GM12878 (cell line): ENCODE measurements at regions not wholly inside any gene's neighbourhood (a gene's known extent, or its start where the extent isn't known, plus 50 kb on each side); places are given as distances from the start of the nearest gene placed in this dataset.

Source experiments
- ATAC-seq: fragments of 200-7000 bp; cut with Tn5 transposase; 3 replicates; pipeline ENCODE4 v1.9.1; 2020; ENCODE audit warnings: mild to moderate bottlenecking, moderate library complexity
- BruUV-seq: library from RNA; stranded (reverse); fragments of 400-500 nt; replicated peaks from 2 replicates; lab custom pipeline; 2021; lab: Mats Ljungman, UMichigan
- CTCF ChIA-PET: fragments of 300-600 bp; sonication (Branson Sonifier 250); formaldehyde crosslinking; extraction: SDS; loops from one replicate; lab custom pipeline; 2021; ENCODE audit warnings: inconsistent platforms; lab: Yijun Ruan, JAX
- POLR2A ChIA-PET: fragments of 350-600 bp; formaldehyde crosslinking; extraction: SDS; loops from one replicate; lab custom pipeline; 2021; ENCODE audit warnings: inconsistent platforms; lab: Charles Lee
- RAD21 ChIA-PET: fragments of 300-600 bp; sonication (Branson Sonifier 250); formaldehyde crosslinking; loops from one replicate; lab custom pipeline; 2023; ENCODE audit warnings: antibody characterized with exemption; ENCODE audit not compliant: unreplicated experiment; lab: Charles Lee
- SMC1A ChIA-PET: fragments of 300-600 bp; sonication (Branson Sonifier 250); formaldehyde crosslinking; loops from one replicate; lab custom pipeline; 2023; ENCODE audit not compliant: unreplicated experiment, uncharacterized antibody; lab: Charles Lee
- DNase-seq: peaks from one replicate; pipeline ENCODE4 v3.0.0-alpha.2; 2011; ENCODE audit warnings: low read depth, low spot score
- FAIRE-seq: peaks from 3 replicates; lab custom pipeline; 2011; peaks lifted over from hg19 to GRCh38; lab: Jason Lieb, UNC
- H2AFZ ChIP-seq: 2 replicates; pipeline ENCODE4 v1.6.0; 2011; ENCODE audit warnings: low read depth, low read length, control low read depth; ENCODE audit not compliant: control insufficient read depth
- H3K27ac ChIP-seq: 2 replicates; pipeline ENCODE4 v1.5.1; 2011; ENCODE audit warnings: control low read depth; ENCODE audit not compliant: control insufficient read depth, insufficient read depth
- H3K27me3 ChIP-seq, 2 experiments: replicated peaks in 1 of 2; 2 replicates each; pipeline versions ENCODE4 v1.6.0 to v1.6.1; 2011; ENCODE audit warnings: low read length in 1 of 2; ENCODE audit not compliant: control insufficient read depth in 2 of 2, insufficient read depth in 2 of 2
- H3K36me3 ChIP-seq, 2 experiments: 2 replicates each; pipeline ENCODE4 v1.5.1; 2011; ENCODE audit warnings: low read length in 1 of 2; ENCODE audit not compliant: control insufficient read depth in 2 of 2, insufficient read depth in 2 of 2
- H3K4me1 ChIP-seq: 2 replicates; pipeline ENCODE4 v1.6.1; 2011; ENCODE audit warnings: mild to moderate bottlenecking, low read length, moderate library complexity, mixed read lengths; ENCODE audit not compliant: control insufficient read depth, insufficient read depth
- H3K4me2 ChIP-seq: 2 replicates; pipeline ENCODE4 v1.6.0; 2011; ENCODE audit warnings: control low read depth; ENCODE audit not compliant: control insufficient read depth, insufficient read depth
- H3K4me3 ChIP-seq: fragments of 200-600 bp; sonication (generic); 2 replicates; pipeline ENCODE4 v1.5.1; 2016
- H3K79me2 ChIP-seq: 2 replicates; pipeline ENCODE4 v1.6.0; 2011; ENCODE audit warnings: low read length; ENCODE audit not compliant: control insufficient read depth, insufficient read depth
- H3K9ac ChIP-seq: 2 replicates; pipeline ENCODE4 v1.8.0; 2011; ENCODE audit warnings: low read length, control low read depth, mixed read lengths; ENCODE audit not compliant: control insufficient read depth, insufficient read depth
- H3K9me3 ChIP-seq: replicated peaks from 3 replicates; pipeline ENCODE4 v1.5.1; 2011; ENCODE audit warnings: mild to moderate bottlenecking, low read length; ENCODE audit not compliant: control insufficient read depth, insufficient read depth
- H4K20me1 ChIP-seq: 2 replicates; pipeline ENCODE4 v1.6.0; 2011; ENCODE audit not compliant: control insufficient read depth, insufficient read depth
- PAX8 ChIP-seq: fragments of 450-650 bp; IDR thresholded peaks from 2 replicates; pipeline ENCODE4 v1.6.1; 2017; ENCODE audit warnings: mild to moderate bottlenecking, moderate library complexity
- PKNOX1 ChIP-seq: fragments of 450-650 bp; IDR thresholded peaks from 2 replicates; pipeline ENCODE4 v1.6.1; 2016; ENCODE audit warnings: mild to moderate bottlenecking
- YY1 ChIP-seq: IDR thresholded peaks from 2 replicates; pipeline ENCODE4 v1.6.1; 2011; ENCODE audit warnings: low read depth, mild to moderate bottlenecking, low read length
- ZBTB11 ChIP-seq: fragments of 450-650 bp; formaldehyde crosslinking; IDR thresholded peaks from 2 replicates; pipeline ENCODE4 v1.5.0; 2022; ENCODE audit warnings: mild to moderate bottlenecking, missing genetic modification characterization
- ZBTB40 ChIP-seq: fragments of 450-650 bp; IDR thresholded peaks from 2 replicates; pipeline ENCODE4 v1.6.1; 2016; ENCODE audit warnings: mild to moderate bottlenecking, moderate library complexity, borderline replicate concordance
- WGBS: methylation state at CpG from one replicate; pipeline ENCODE4 v1.1.6; 2016; ENCODE audit warnings: low lambda C conversion rate; ENCODE audit not compliant: insufficient replicate concordance, insufficient coverage; ENCODE audit errors: missing lambda C conversion rate; 5-methylcytosine and 5-hydroxymethylcytosine counted together
- in situ Hi-C: fragments of 300-500 bp; cut with MboI; formaldehyde crosslinking; loops from 9 replicates; pipeline ENCODE4 v1.14.3; 2018; ENCODE audit warnings: mixed read lengths
- intact Hi-C: fragments of 100-400 bp; cut with micrococcal nuclease; formaldehyde crosslinking; loops from one replicate; pipeline ENCODE4 v1.14.2; 2022; ENCODE audit not compliant: unreplicated experiment

GRCh38 chr1:186255266-186255665 lies 119.8 kb downstream of the TPR start:
- H3K4me3 ChIP-seq, result no peak overlapping the region
- WGBS, result 45% methylated on average over 4 of the region's 4 CpGs
- in situ Hi-C loops (no loop called here), intact Hi-C loops (no loop called here)
- CTCF ChIA-PET, result interaction anchor here (0.7 kb wide), 1 partner anchor 1905 kb away, joined by 3 read pairs; no protein-coding TSS in a partner anchor
- ATAC-seq (no peak), FAIRE-seq (no peak), DNase-seq (no peak)
- no peak overlapping the region for H3K9ac ChIP-seq
- no peaks in the 10 kb centered on the region for H3K4me1 ChIP-seq
- no peaks in the 10 kb centered on the region for H3K36me3 ChIP-seq
- H3K9me3 ChIP-seq, result no peaks in the 10 kb centered on the region; the same call in 2 of the 3 replicates
- RAD21 ChIA-PET, result no interaction called here
- SMC1A ChIA-PET, result interaction anchor here (1.1 kb wide), 1 partner anchor 9 kb away, joined by 3 read pairs; no protein-coding TSS in a partner anchor
- no peaks in the 10 kb centered on the region for H4K20me1 ChIP-seq
- no peak overlapping the region for H3K4me2 ChIP-seq
- H3K27me3 ChIP-seq, result no peaks in the 10 kb centered on the region
- no peak overlapping the region for H3K27ac ChIP-seq
- POLR2A ChIA-PET, result no interaction called here
- no peak overlapping the region for H2AFZ ChIP-seq
- TF ChIP-seq PAX8, result no peak
- no peak for TF ChIP-seq ZBTB11
- no peak for TF ChIP-seq YY1
- no peak for TF ChIP-seq PKNOX1
- no peak for TF ChIP-seq ZBTB40
- no TSS peak for BruUV-seq
- H3K79me2 ChIP-seq, result no peaks in the 10 kb centered on the region
